Cardiac fibroblast (primary cell): ENCODE measurements at regions not wholly inside any gene's neighbourhood (a gene's known extent, or its start where the extent isn't known, plus 50 kb on each side); places are given as distances from the start of the nearest gene placed in this dataset.

Experiments used
- DNase-seq, 2 donors: peaks; one replicate each; pipeline versions ENCODE4 v3.0.0 to v3.0.0-alpha.2; 2010; ENCODE audit warnings: low read depth in 2 of 2
- H3K4me3 ChIP-seq, 2 donors: replicated peaks in 1 of 2; 1 replicate in 1 of 2; 2 replicates in 1 of 2; pipeline ENCODE4 v1.5.1; 2011; ENCODE audit warnings: low read depth in 2 of 2, low read length in 2 of 2, mild to moderate bottlenecking in 2 of 2, moderate library complexity in 1 of 2
- TF ChIP-seq, protein P1 (sequence below): IDR thresholded peaks from one replicate; pipeline ENCODE4 v1.5.1; 2011; ENCODE audit warnings: low read depth, mild to moderate bottlenecking, low read length, inconsistent platforms

- DNase-seq, result peak; percentile 85 to 88
- no peak overlapping the region for H3K4me3 ChIP-seq
- TF ChIP-seq, protein P1, sequence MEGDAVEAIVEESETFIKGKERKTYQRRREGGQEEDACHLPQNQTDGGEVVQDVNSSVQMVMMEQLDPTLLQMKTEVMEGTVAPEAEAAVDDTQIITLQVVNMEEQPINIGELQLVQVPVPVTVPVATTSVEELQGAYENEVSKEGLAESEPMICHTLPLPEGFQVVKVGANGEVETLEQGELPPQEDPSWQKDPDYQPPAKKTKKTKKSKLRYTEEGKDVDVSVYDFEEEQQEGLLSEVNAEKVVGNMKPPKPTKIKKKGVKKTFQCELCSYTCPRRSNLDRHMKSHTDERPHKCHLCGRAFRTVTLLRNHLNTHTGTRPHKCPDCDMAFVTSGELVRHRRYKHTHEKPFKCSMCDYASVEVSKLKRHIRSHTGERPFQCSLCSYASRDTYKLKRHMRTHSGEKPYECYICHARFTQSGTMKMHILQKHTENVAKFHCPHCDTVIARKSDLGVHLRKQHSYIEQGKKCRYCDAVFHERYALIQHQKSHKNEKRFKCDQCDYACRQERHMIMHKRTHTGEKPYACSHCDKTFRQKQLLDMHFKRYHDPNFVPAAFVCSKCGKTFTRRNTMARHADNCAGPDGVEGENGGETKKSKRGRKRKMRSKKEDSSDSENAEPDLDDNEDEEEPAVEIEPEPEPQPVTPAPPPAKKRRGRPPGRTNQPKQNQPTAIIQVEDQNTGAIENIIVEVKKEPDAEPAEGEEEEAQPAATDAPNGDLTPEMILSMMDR, result peak; percentile 94
Observed at GRCh38 chr2:234550511-234551107, 53.7 kb upstream of the ARL4C start.

- DNase-seq, result no peak
- TF ChIP-seq, protein P1, result no peak
- no peak overlapping the region for H3K4me3 ChIP-seq
Observed at GRCh38 chr2:234550056-234550455, 53.2 kb upstream of the ARL4C start.

- DNase-seq, result peak; percentile 44 to 77
- H3K4me3 ChIP-seq, result no peak overlapping the region
- TF ChIP-seq, protein P1, result no peak
Observed at GRCh38 chr2:234548695-234549420, 52.0 kb upstream of the ARL4C start.

DNA sequence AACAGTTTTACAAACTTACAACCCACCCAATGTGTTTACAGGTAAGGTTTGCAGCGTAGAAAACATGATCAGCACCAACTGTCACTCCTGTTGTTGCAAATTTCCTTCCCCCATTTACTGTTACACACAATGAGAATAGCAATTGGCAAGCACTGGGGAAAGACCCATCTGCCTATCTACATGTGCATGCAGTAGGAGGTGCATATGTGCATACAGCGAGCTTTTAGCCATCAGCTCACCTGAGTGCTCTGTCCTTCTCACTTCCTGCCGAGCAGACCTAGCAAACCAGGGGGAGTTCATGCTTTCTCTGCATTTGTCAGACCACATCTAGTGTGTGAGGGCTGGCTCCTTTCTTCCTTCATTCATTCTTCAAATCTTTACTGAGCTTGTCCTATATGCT, 49.9 kb upstream of the ARL4C start:
- TF ChIP-seq, protein P1, result no peak
- H3K4me3 ChIP-seq, result no peak overlapping the region
- no peak for DNase-seq
